Uterus (tissue), 2 donors: ENCODE measurements at regions not wholly inside any gene's neighbourhood (a gene's known extent, or its start where the extent isn't known, plus 50 kb on each side); places are given as distances from the start of the nearest gene placed in this dataset.

ENCODE experiments used
- CTCF ChIP-seq, 4 experiments: fragments of 200-600 bp in 2 of 4; fragments of 450-650 bp in 2 of 4; sonication (generic) in 2 of 4; IDR thresholded peaks; one replicate each; pipeline ENCODE4 v1.5.1; 2016 to 2019; ENCODE audit warnings: antibody characterized with exemption in 4 of 4, mild to moderate bottlenecking in 2 of 4, moderate library complexity in 1 of 4
- POLR2A ChIP-seq, 2 donors: fragments of 450-650 bp; IDR thresholded peaks; one replicate each; pipeline ENCODE4 v1.6.1; 2016; ENCODE audit warnings: antibody characterized with exemption in 2 of 2, mild to moderate bottlenecking in 1 of 2, moderate library complexity in 1 of 2

- TF ChIP-seq CTCF (IDR thresholded peaks at IDR 0.05): no peak
- no peak for TF ChIP-seq POLR2A (IDR thresholded peaks at IDR 0.05)
These were observed 97.0 kb upstream of the RAB6C start for GRCh38 chr2:129882476-129882875.
